Endothelial cell of umbilical vein (primary cell): ENCODE measurements at regions not wholly inside any gene's neighbourhood (a gene's known extent, or its start where the extent isn't known, plus 50 kb on each side); places are given as distances from the start of the nearest gene placed in this dataset.

Experiments used
- CTCF ChIP-seq, 2 donors: IDR thresholded peaks; 1 replicate in 1 of 2; 2 replicates in 1 of 2; pipeline ENCODE4 v1.5.1; 2011; ENCODE audit warnings: low read length in 2 of 2, mild to moderate bottlenecking in 2 of 2, moderate library complexity in 2 of 2, control low read depth in 1 of 2, inconsistent platforms in 1 of 2, low read depth in 1 of 2; ENCODE audit not compliant: insufficient read depth in 1 of 2; ENCODE audit errors: extremely low read depth in 1 of 2
- EZH2 ChIP-seq: IDR thresholded peaks from 2 replicates; pipeline ENCODE4 v1.6.1; 2012; ENCODE audit warnings: borderline replicate concordance, low read depth, mild to moderate bottlenecking, moderate library complexity, low read length, inconsistent platforms; ENCODE audit not compliant: severe bottlenecking
- FOS ChIP-seq: IDR thresholded peaks from 2 replicates; pipeline ENCODE4 v1.6.1; 2011; ENCODE audit warnings: mild to moderate bottlenecking, low read length, moderate library complexity, borderline replicate concordance; ENCODE audit not compliant: insufficient read depth
- POLR2A ChIP-seq: IDR thresholded peaks from 2 replicates; pipeline ENCODE4 v1.6.1; 2012; ENCODE audit warnings: low read depth, mild to moderate bottlenecking, control low read depth, low read length

DNA sequence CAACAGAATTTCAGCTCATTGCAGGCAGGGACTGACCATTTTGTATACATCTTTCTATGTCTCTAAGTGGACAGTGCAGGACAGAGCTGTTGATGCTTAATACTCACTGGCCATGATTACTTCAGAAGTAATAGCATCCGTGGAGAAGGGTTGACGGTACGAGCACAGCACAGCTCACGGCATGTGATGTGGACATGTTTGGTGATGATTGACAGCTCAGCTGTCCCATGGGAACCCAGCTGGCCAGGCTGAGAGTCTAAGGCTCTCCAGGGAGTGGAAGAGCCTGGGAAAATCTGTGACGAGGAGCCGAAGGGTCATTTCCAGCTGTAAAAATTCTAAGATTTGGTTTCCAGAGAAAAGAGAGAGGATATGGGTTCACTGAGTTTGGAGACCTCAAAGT lies 198.2 kb downstream of the SNX19 start:
- TF ChIP-seq POLR2A (no peak), CTCF (IDR thresholded peaks at IDR 0.05; ENCODE audit: extremely low read depth in 1 of 2, insufficient read depth in 1 of 2, low read depth in 1 of 2, low read length in 2 of 2) (no peak), FOS (no peak), EZH2 (no peak)
